ENCODE measurements at regions not wholly inside any gene's neighbourhood (a gene's known extent, or its start where the extent isn't known, plus 50 kb on each side); places are given as distances from the start of the nearest gene placed in this dataset.

DNA sequence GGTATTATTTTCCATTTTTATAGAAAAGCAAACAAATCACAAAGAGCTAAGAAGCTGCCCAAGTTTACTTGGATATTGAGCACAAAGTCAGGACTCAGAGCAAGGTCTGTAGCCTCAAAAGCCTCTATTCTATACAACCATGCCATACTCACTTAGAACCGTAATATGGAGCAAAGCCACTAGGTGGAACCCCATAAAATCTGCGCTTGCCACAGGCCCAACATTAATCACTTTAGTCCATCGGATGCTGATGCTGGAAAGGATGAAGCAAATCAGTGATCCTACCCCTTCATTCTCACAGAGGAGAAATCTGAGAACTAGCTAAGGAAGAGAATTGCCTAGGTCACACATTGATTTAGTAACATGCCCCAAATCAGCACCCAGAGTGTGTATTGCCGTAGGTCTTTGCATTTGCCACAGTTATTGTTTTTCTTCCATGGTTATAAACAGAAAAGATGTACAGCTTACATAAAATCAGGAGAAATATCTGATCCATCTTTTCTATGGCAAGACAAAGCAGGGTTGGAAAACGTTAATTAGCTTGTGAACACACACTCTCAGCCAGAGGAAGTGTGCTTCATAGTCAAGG, 56.7 kb upstream of the RAB38 start:
- H3K4me3 ChIP-seq (ENCODE audit: control insufficient read depth, low read depth, low read length), result no peak overlapping the region
- peak; percentile 62 for DNase-seq (ENCODE audit: low read depth)

DNA sequence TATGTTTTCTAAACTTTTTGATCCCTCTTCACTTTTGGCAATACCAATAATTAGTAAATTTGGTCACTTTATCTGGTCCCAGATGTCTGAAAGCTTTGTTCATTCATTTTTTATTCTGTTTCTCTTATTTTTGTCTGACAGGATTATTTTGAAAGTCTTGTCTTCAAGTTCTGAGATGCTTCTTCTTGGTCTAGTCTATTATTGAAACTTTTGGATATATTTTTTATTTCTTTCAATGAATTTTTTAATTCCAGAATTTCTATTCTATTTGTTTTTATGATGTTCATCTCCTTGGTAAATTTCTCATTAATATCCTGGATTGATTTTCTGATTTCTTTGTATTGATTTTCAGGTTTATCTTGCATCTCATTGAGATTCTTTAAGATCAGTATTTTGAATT, 54.1 kb upstream of the RAB38 start:
- no peak overlapping the region for H3K4me3 ChIP-seq (ENCODE audit: control insufficient read depth, low read depth, low read length)
- TF ChIP-seq, protein P1, sequence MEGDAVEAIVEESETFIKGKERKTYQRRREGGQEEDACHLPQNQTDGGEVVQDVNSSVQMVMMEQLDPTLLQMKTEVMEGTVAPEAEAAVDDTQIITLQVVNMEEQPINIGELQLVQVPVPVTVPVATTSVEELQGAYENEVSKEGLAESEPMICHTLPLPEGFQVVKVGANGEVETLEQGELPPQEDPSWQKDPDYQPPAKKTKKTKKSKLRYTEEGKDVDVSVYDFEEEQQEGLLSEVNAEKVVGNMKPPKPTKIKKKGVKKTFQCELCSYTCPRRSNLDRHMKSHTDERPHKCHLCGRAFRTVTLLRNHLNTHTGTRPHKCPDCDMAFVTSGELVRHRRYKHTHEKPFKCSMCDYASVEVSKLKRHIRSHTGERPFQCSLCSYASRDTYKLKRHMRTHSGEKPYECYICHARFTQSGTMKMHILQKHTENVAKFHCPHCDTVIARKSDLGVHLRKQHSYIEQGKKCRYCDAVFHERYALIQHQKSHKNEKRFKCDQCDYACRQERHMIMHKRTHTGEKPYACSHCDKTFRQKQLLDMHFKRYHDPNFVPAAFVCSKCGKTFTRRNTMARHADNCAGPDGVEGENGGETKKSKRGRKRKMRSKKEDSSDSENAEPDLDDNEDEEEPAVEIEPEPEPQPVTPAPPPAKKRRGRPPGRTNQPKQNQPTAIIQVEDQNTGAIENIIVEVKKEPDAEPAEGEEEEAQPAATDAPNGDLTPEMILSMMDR (conservative IDR thresholded peaks at IDR 0.05; ENCODE audit: control insufficient read depth, insufficient read depth, low read depth, low read length), result no peak
- no peak for DNase-seq (ENCODE audit: low read depth)

More for the DNA sequence above, 56.7 kb upstream of the RAB38 start:
- TF ChIP-seq, protein P1 (conservative IDR thresholded peaks at IDR 0.05; ENCODE audit: control insufficient read depth, insufficient read depth, low read depth, low read length), result peak; percentile 77
